ENCODE measurements at regions not wholly inside any gene's neighbourhood (a gene's known extent, or its start where the extent isn't known, plus 50 kb on each side); places are given as distances from the start of the nearest gene placed in this dataset.

GRCh38 chr1:87515781-87516180, 187.1 kb downstream of the LMO4 start:
- Histone ChIP-seq H3K4me3 (ENCODE audit: low read length in 2 of 2) (no peak overlapping the region), H2BK5ac (ENCODE audit: low read length) (no peak overlapping the region), H3K27me3 (ENCODE audit: control insufficient read depth in 3 of 3, insufficient read depth in 3 of 3, low read depth in 1 of 3, low read length in 3 of 3) (peaks cover 0 to 3% (median 0%) of the 10 kb centered on the region in 3 experiments), H3K9ac (ENCODE audit: low read depth, low read length, poor library complexity) (no peak overlapping the region), H3K36me3 (replicated peaks in 1 of 2; ENCODE audit: control insufficient read depth in 2 of 2, insufficient read depth in 2 of 2, low read length in 2 of 2) (no peaks in the 10 kb centered on the region), H3K18ac (ENCODE audit: low read length) (no peak overlapping the region), H2AK5ac (ENCODE audit: low read depth, low read length) (no peak overlapping the region), H3K14ac (ENCODE audit: low read length) (no peak overlapping the region), H3K79me1 (ENCODE audit: low read depth, low read length) (no peaks in the 10 kb centered on the region), H3K9me3 (replicated peaks in 1 of 2; ENCODE audit: control insufficient read depth in 2 of 2, insufficient read depth in 1 of 2, low read depth in 1 of 2, low read length in 2 of 2) (no peaks in the 10 kb centered on the region), H4K8ac (ENCODE audit: low read depth, low read length) (no peak overlapping the region), H3K4ac (ENCODE audit: low read length) (no peak overlapping the region), H3K27ac (replicated peaks; ENCODE audit: low read length) (no peak overlapping the region), H2BK120ac (ENCODE audit: low read depth, low read length) (no peak overlapping the region), H2AFZ (ENCODE audit: low read length) (no peak overlapping the region), H3K4me1 (ENCODE audit: control insufficient read depth in 2 of 2, insufficient read depth in 1 of 2, low read depth in 1 of 2, low read length in 2 of 2) (peaks cover 2 to 3% of the 10 kb centered on the region in 2 donors), H2BK12ac (ENCODE audit: low read length) (no peak overlapping the region), H3K4me2 (ENCODE audit: insufficient read depth, low read length, poor library complexity, severe bottlenecking) (no peak overlapping the region), H4K91ac (ENCODE audit: low read depth, low read length, poor library complexity) (no peak overlapping the region), H2BK15ac (ENCODE audit: low read length) (no peak overlapping the region), H3K23ac (ENCODE audit: low read depth, low read length, poor library complexity) (no peak overlapping the region)
- no CpG with 5 or more reads among the region's 1 CpG for WGBS, 2 donors (ENCODE audit: extremely low coverage in 2 of 2, insufficient read length in 2 of 2, insufficient replicate concordance in 1 of 2)
- no peak for DNase-seq (ENCODE audit: low spot score)

- H3K27ac ChIP-seq (replicated peaks; ENCODE audit: low read length): no peak overlapping the region
- H2BK15ac ChIP-seq (ENCODE audit: low read length): no peak overlapping the region
- H2AFZ ChIP-seq (ENCODE audit: low read length): no peak overlapping the region
- no peak overlapping the region for H3K4me3 ChIP-seq (ENCODE audit: low read length in 2 of 2)
- no CpG with 5 or more reads among the region's 2 CpGs for WGBS, 2 donors (ENCODE audit: extremely low coverage in 2 of 2, insufficient read length in 2 of 2, insufficient replicate concordance in 1 of 2)
- no peak overlapping the region for H2BK5ac ChIP-seq (ENCODE audit: low read length)
- no peak overlapping the region for H3K4me2 ChIP-seq (ENCODE audit: insufficient read depth, low read length, poor library complexity, severe bottlenecking)
- no peak overlapping the region for H2AK5ac ChIP-seq (ENCODE audit: low read depth, low read length)
- H2BK120ac ChIP-seq (ENCODE audit: low read depth, low read length): no peak overlapping the region
- no peak overlapping the region for H3K14ac ChIP-seq (ENCODE audit: low read length)
- no peak overlapping the region for H2BK12ac ChIP-seq (ENCODE audit: low read length)
- H4K91ac ChIP-seq (ENCODE audit: low read depth, low read length, poor library complexity): no peak overlapping the region
- no peak overlapping the region for H3K18ac ChIP-seq (ENCODE audit: low read length)
- H3K9ac ChIP-seq (ENCODE audit: low read depth, low read length, poor library complexity): no peak overlapping the region
- no peak overlapping the region for H3K4ac ChIP-seq (ENCODE audit: low read length)
- no peaks in the 10 kb centered on the region for H3K79me1 ChIP-seq (ENCODE audit: low read depth, low read length)
- no peak overlapping the region for H4K8ac ChIP-seq (ENCODE audit: low read depth, low read length)
- H3K9me3 ChIP-seq (replicated peaks in 1 of 2; ENCODE audit: control insufficient read depth in 2 of 2, insufficient read depth in 1 of 2, low read depth in 1 of 2, low read length in 2 of 2): no peaks in the 10 kb centered on the region
- H3K4me1 ChIP-seq (ENCODE audit: control insufficient read depth in 2 of 2, insufficient read depth in 1 of 2, low read depth in 1 of 2, low read length in 2 of 2): peaks cover 0 to 2% of the 10 kb centered on the region in 2 donors
- DNase-seq (ENCODE audit: low spot score): no peak
- no peak overlapping the region for H3K23ac ChIP-seq (ENCODE audit: low read depth, low read length, poor library complexity)
- H3K36me3 ChIP-seq (replicated peaks in 1 of 2; ENCODE audit: control insufficient read depth in 2 of 2, insufficient read depth in 2 of 2, low read length in 2 of 2): no peaks in the 10 kb centered on the region
- peaks cover 0 to 3% (median 0%) of the 10 kb centered on the region in 3 experiments for H3K27me3 ChIP-seq (ENCODE audit: control insufficient read depth in 3 of 3, insufficient read depth in 3 of 3, low read depth in 1 of 3, low read length in 3 of 3)
These were observed 190.1 kb downstream of the LMO4 start for GRCh38 chr1:87518794-87519193.

- H3K4me1 ChIP-seq (ENCODE audit: control insufficient read depth in 2 of 2, insufficient read depth in 1 of 2, low read depth in 1 of 2, low read length in 2 of 2): peaks cover 0 to 2% of the 10 kb centered on the region in 2 donors
- no peak overlapping the region for H2AFZ ChIP-seq (ENCODE audit: low read length)
These were observed 192.8 kb downstream of the LMO4 start for GRCh38 chr1:87521452-87521851.

GRCh38 chr1:87523466-87523865, 194.8 kb downstream of the LMO4 start:
- Histone ChIP-seq H2AK5ac (ENCODE audit: low read depth, low read length) (no peak overlapping the region), H2BK120ac (ENCODE audit: low read depth, low read length) (no peak overlapping the region), H3K18ac (ENCODE audit: low read length) (no peak overlapping the region), H2AFZ (ENCODE audit: low read length) (no peak overlapping the region), H3K9ac (ENCODE audit: low read depth, low read length, poor library complexity) (no peak overlapping the region), H3K27me3 (ENCODE audit: control insufficient read depth in 3 of 3, insufficient read depth in 3 of 3, low read depth in 1 of 3, low read length in 3 of 3) (peaks cover 0 to 9% (median 0%) of the 10 kb centered on the region in 3 experiments), H3K14ac (ENCODE audit: low read length) (no peak overlapping the region), H4K91ac (ENCODE audit: low read depth, low read length, poor library complexity) (no peak overlapping the region), H3K23ac (ENCODE audit: low read depth, low read length, poor library complexity) (no peak overlapping the region), H3K4me1 (ENCODE audit: control insufficient read depth in 2 of 2, insufficient read depth in 1 of 2, low read depth in 1 of 2, low read length in 2 of 2) (peaks cover 0 to 2% of the 10 kb centered on the region in 2 donors), H2BK5ac (ENCODE audit: low read length) (no peak overlapping the region), H3K4me3 (ENCODE audit: low read length in 2 of 2) (no peak overlapping the region), H3K4ac (ENCODE audit: low read length) (no peak overlapping the region), H3K79me1 (ENCODE audit: low read depth, low read length) (no peaks in the 10 kb centered on the region), H3K36me3 (replicated peaks in 1 of 2; ENCODE audit: control insufficient read depth in 2 of 2, insufficient read depth in 2 of 2, low read length in 2 of 2) (no peaks in the 10 kb centered on the region), H2BK12ac (ENCODE audit: low read length) (no peak overlapping the region), H3K27ac (replicated peaks; ENCODE audit: low read length) (no peak overlapping the region), H3K9me3 (replicated peaks in 1 of 2; ENCODE audit: control insufficient read depth in 2 of 2, insufficient read depth in 1 of 2, low read depth in 1 of 2, low read length in 2 of 2) (no peaks in the 10 kb centered on the region), H4K8ac (ENCODE audit: low read depth, low read length) (no peak overlapping the region), H3K4me2 (ENCODE audit: insufficient read depth, low read length, poor library complexity, severe bottlenecking) (no peak overlapping the region), H2BK15ac (ENCODE audit: low read length) (no peak overlapping the region)
- WGBS, 2 donors (ENCODE audit: extremely low coverage in 2 of 2, insufficient read length in 2 of 2, insufficient replicate concordance in 1 of 2): no CpG with 5 or more reads among the region's 3 CpGs
- DNase-seq (ENCODE audit: low spot score): no peak

More at GRCh38 chr1:87521452-87521851, 192.8 kb downstream of the LMO4 start:
- Histone ChIP-seq H2BK120ac (ENCODE audit: low read depth, low read length) (no peak overlapping the region), H3K4me3 (ENCODE audit: low read length in 2 of 2) (no peak overlapping the region), H3K79me1 (ENCODE audit: low read depth, low read length) (no peaks in the 10 kb centered on the region), H2BK5ac (ENCODE audit: low read length) (no peak overlapping the region), H3K4ac (ENCODE audit: low read length) (no peak overlapping the region), H3K23ac (ENCODE audit: low read depth, low read length, poor library complexity) (no peak overlapping the region), H3K27me3 (ENCODE audit: control insufficient read depth in 3 of 3, insufficient read depth in 3 of 3, low read depth in 1 of 3, low read length in 3 of 3) (peaks cover 0 to 9% (median 0%) of the 10 kb centered on the region in 3 experiments), H4K8ac (ENCODE audit: low read depth, low read length) (no peak overlapping the region), H4K91ac (ENCODE audit: low read depth, low read length, poor library complexity) (no peak overlapping the region), H3K4me2 (ENCODE audit: insufficient read depth, low read length, poor library complexity, severe bottlenecking) (no peak overlapping the region), H3K9me3 (replicated peaks in 1 of 2; ENCODE audit: control insufficient read depth in 2 of 2, insufficient read depth in 1 of 2, low read depth in 1 of 2, low read length in 2 of 2) (no peaks in the 10 kb centered on the region), H3K18ac (ENCODE audit: low read length) (no peak overlapping the region), H2AK5ac (ENCODE audit: low read depth, low read length) (no peak overlapping the region), H2BK12ac (ENCODE audit: low read length) (no peak overlapping the region), H3K9ac (ENCODE audit: low read depth, low read length, poor library complexity) (no peak overlapping the region), H2BK15ac (ENCODE audit: low read length) (no peak overlapping the region), H3K27ac (replicated peaks; ENCODE audit: low read length) (no peak overlapping the region), H3K36me3 (replicated peaks in 1 of 2; ENCODE audit: control insufficient read depth in 2 of 2, insufficient read depth in 2 of 2, low read length in 2 of 2) (no peaks in the 10 kb centered on the region), H3K14ac (ENCODE audit: low read length) (no peak overlapping the region)
- WGBS, 2 donors (ENCODE audit: extremely low coverage in 2 of 2, insufficient read length in 2 of 2, insufficient replicate concordance in 1 of 2): no CpG with 5 or more reads among the region's 2 CpGs
- no peak for DNase-seq (ENCODE audit: low spot score)
